ENCODE measurements at regions not wholly inside any gene's neighbourhood (a gene's known extent, or its start where the extent isn't known, plus 50 kb on each side); places are given as distances from the start of the nearest gene placed in this dataset.
"Not testable (repeated sequence)": the region's sequence is repeated elsewhere in the genome, so short reads cannot be mapped to it uniquely, and the experiment has no call there.

DNA sequence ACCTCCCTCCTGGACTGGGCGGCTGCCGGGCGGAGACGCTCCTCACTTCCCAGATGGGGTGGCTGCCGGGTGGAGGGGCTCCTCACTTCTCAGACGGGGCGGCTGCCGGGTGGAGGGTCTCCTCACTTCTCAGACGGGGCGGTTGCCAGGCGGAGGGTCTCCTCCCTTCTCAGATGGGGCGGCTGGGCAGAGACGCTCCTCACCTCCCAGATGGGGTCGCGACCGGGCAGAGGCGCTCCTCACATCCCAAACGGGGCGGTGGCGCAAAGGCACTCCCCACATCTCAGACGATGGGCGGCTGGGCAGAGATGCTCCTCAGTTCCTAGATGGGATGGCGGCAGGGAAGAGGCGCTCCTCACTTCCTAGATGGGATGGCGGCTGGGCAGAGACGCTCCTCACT, 305.5 kb downstream of the SLITRK5 start:
- not testable (repeated sequence) for DNase-seq (ENCODE audit: low read depth)

- DNase-seq (ENCODE audit: low read depth) = no peak
These were observed 310.2 kb downstream of the SLITRK5 start for GRCh38 chr13:87981416-87981815.

DNA sequence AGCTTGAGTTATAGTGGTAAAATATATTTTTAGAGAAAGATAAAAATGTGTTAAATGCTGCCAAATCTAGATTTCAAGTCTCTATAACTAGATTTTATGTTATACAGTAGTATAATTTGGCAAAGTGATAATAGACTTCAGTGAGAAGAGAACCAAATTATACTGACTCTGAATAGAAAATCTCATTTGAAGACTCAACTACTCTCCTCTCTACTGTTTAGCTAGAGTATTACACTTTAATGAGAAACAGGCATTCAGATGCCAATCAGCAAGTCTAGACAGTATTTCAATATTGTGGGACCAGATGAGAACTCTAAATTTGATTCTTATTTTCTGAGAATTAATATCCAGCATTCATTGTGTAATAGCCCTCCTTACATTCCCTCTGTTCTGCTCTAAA, 311.2 kb downstream of the SLITRK5 start:
- no peak for DNase-seq (ENCODE audit: low read depth)

GRCh38 chr13:87986639-87987250, 315.6 kb downstream of the SLITRK5 start:
- no peak for DNase-seq (ENCODE audit: low read depth)

DNA sequence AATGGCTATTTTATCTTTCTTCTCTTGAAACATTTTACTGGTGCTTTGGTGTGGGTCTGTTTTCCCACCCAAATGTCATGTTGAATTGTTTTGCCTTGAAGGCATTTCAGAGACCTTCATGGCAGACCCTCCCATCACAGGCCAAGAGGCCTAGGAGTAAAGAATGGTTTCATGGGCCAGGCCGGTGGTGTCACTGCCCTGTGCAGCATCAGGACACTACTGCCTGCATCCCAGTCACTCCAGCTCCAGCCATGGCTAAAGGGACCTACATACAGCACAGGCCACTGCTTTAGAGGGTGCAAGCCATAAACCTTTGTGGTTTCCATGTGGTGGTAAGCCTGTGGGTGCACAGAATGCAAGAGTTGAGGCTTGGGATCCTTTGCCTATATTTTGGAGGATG, 326.9 kb downstream of the SLITRK5 start:
- DNase-seq (ENCODE audit: low read depth) = no peak

- no peak for DNase-seq (ENCODE audit: low read depth)
These were observed 328.1 kb downstream of the SLITRK5 start for GRCh38 chr13:87999240-87999700.

- no peak for DNase-seq (ENCODE audit: low read depth)
These were observed 328.6 kb downstream of the SLITRK5 start for GRCh38 chr13:87999788-88000187.

DNA sequence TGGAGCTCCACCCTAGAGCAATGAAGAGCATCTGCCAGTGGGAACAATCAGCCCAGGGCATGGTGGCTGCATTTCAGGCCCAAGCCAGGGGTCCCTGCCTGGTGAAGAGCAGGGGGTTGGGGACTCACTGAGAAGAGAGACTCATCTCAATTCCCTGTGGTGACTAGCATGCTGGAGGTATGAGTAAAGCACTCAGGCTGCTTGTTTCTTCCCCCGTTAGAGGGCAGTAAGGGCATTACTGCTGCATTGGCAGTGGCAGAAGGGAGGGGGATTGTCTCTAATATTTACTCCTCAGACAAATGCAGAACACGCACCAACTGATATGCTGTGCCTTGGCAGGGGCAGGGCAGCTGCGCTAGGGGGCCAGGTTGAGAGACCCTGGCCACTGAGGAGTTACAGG, 329.1 kb downstream of the SLITRK5 start:
- DNase-seq (ENCODE audit: low read depth) = no peak

DNA sequence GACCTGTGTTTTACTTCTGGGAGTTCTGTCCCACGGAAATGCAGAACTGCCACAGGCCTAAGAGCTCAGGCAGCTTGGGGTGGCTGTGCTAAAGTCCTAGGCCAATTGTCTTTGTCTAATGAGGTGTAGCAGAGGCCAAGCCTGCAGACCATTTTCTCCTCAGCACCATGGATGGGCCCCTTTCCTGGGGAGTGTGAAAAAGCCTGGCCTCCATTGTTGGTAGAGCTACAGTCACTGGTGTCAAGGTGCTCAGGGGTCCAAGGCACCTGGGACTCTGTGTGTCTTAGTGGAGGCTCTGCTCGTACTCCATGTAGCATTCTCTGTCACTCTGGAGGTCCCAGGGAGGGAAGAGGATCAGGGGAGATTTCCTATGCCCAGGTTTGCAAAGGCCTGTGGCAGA, 329.6 kb downstream of the SLITRK5 start:
- DNase-seq (ENCODE audit: low read depth) = no peak

DNA sequence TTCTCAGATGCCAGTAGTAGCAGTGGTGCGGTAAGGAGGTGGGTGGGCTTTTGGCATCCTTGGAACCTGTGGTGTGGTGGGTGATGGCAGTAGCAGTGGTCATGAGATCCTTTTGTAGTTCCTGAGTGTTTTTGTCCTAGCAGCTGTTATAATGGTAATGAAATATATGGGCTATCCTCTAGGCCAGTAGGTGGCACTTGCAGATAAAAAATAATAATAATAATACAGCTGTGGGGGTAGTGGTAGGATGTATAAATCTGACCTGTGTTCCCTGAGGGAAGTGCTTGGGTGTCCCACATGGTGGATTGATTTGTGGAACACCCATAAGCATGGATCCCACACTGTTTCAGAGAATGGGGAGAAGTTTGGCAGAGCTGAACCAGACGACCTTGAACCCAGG, 334.0 kb downstream of the SLITRK5 start:
- no peak for DNase-seq (ENCODE audit: low read depth)

DNA sequence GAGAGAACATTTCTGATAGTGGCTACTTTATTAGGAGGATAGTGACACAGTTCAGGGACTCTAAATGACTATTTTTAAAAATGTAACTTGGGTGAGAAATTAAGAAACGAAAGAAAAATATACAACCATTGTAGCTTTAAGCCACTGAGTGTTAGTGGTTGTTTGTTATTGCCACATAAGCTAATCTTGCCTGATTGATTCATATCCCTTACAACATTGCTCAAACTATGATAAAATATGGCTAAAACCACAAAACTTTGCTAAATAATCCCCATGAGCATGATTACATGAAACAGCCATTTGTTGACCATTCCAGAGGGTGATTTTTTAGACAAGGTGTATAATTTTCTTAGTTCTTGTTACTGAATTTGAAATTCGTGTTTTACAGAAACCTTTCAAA, 343.4 kb downstream of the SLITRK5 start:
- no peak for DNase-seq (ENCODE audit: low read depth)

GRCh38 chr13:88022431-88023208, 351.4 kb downstream of the SLITRK5 start:
- no peak for DNase-seq (ENCODE audit: low read depth)

GRCh38 chr13:88026241-88026640, 355.1 kb downstream of the SLITRK5 start:
- DNase-seq (ENCODE audit: low read depth) = no peak

DNA sequence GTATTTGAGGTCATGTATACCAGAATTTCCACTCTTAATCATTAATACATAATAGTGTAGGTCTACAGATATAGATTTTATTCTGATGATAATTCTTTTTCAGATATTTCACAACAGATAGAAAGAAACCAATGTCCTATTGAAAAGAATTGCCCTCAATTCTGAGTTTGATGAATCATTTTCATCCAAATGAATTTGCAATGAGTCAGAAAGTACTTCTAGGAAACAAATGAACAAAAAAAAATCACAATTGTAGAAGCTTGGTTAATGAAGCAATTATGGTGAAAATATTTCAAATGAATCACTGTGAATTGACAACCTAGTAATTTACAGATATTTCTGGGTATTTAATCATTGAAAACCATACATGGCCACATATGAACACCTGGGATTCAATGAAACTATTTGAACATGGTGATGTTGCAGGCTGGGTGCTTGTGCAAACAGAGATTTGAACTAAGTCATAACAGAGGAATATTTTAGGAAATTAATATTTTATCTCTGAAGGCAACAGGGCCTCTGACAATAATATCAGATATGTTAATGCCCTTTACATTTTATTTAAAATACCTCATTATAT, 360.9 kb downstream of the SLITRK5 start:
- no peak for DNase-seq (ENCODE audit: low read depth)

GRCh38 chr13:88036205-88036604, 365.0 kb downstream of the SLITRK5 start:
- not testable (repeated sequence) for DNase-seq (ENCODE audit: low read depth)

GRCh38 chr13:88042489-88042888, 371.3 kb downstream of the SLITRK5 start:
- no peak for DNase-seq (ENCODE audit: low read depth)

DNA sequence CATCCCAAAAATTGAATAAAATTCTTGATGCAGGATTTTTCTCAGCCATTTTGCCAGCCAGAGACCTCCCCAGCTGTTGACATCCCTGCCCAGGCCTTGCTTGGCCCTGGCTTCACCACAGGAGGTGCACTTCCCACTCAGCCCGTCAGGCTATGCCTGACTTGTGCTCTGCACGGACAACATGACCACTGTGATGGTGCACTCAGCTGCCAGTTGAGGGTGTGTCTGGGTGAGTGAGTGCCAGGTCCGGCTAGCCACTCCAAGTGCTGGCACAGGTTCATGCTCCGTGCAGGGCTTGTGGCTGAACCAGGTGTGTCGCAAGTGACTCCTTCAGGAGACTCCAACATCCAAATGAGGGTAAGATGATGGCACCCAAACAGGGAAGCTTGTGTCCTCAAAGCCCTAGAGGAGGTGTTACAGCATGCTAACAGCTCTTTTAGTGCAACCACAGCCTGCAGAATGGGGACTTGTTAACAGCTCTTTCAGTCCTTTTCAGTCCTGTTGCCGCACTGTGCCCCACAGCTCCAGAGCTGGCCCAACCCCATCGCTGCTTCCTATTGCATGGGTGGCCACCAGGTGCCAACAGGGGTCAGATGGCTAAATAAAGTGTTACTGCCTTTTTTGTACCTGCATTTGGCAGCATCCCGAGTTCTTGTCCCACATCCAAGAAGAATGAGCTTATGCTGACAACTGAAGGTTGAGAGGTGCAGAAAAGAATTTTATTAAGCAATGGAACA, 380.7 kb downstream of the SLITRK5 start:
- no peak for DNase-seq (ENCODE audit: low read depth)

DNA sequence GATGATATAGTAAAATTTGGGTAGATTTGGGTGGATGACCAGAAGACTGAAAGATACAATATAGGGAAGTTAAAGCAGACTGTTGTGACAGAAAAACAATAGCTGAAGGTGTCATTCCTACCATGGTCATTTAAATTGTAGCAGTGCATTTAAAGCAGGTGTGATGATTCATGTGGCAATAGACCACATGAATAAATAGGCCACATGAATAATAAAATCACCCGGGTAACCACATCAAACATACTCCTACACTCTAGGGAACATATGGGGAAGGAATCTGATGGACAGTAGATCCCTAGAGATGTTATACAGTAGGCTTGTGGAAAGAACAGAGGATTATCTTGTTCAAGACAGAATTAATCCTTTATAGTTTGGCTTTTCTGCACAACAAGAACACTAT, 392.6 kb downstream of the SLITRK5 start:
- DNase-seq (ENCODE audit: low read depth) = no peak

GRCh38 chr13:88066847-88067246, 395.7 kb downstream of the SLITRK5 start:
- DNase-seq (ENCODE audit: low read depth) = no peak

GRCh38 chr13:88068316-88068715, 397.1 kb downstream of the SLITRK5 start:
- DNase-seq (ENCODE audit: low read depth) = no peak

DNA sequence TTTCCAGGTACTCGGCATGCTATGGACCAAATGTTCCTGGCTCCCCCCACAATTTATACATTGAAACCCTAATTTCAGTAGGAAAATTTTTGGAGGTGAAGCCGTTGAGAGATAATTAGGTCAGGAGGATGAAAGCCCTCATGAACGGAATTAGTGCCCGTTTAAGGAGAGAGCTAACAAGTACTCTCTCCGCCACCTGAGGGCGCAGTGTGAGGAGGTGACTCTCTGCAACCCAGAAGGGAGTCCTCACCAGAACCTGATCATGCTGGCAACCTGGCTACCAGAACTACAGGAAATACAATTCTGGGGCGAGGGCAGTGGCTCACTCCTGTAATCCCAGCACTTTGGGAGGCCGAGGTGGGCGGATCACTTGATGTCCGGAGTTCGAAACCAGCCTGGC, 397.8 kb downstream of the SLITRK5 start:
- no peak for DNase-seq (ENCODE audit: low read depth)

- DNase-seq (ENCODE audit: low read depth) = no peak
These were observed 400.2 kb downstream of the SLITRK5 start for GRCh38 chr13:88071371-88071770.

Measured in forelimb muscle (tissue), 1 donor.